NCI-H82 (cell line): ENCODE measurements at regions not wholly inside any gene's neighbourhood (a gene's known extent, or its start where the extent isn't known, plus 50 kb on each side); places are given as distances from the start of the nearest gene placed in this dataset.
A peak's percentile ranks its signal among the peaks of the same experiment; 100 is the strongest.

ENCODE experiments used
- DNase-seq: peaks from one replicate; lab custom pipeline; 2025; lab: John Stamatoyannopoulos, UW

DNA sequence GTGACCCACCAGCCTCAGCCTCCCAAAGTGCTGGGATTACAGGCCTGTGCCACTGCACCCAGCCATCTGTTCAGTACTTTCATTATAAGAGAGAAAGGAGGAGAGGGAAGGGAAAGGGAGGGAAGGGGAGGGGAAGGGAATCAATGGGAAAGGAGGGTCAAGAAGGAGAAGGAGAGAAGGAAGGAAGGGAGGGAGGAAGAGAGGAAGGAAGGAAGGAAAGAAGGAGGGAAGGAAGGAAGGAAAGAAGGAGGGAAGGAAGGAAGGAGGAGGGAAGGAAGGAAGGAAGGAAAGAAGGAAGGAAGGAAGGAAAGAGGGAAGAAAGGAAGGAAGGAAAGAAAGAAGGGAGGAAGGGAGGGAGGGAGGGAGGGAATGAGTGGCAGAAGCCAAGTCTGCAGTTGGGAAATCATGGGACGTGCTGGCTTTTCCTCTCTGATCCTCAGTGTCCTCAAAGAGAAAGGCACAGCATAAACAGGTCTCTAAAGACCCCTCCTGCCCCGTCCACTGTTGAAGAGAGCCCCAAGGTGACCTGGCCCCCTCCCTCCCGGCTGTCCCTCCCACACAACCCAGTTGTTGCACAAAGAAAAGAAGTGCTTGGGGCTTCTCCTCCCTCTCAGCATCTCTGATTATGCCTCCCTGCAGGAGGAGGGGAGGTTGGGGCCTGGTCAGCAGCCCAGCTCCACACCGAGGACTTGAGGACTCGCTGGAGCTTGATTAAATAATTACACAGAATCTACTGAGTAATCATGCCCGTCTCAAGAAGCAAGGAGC lies 69.1 kb upstream of the TOP1 start:
- no peak for DNase-seq

DNA sequence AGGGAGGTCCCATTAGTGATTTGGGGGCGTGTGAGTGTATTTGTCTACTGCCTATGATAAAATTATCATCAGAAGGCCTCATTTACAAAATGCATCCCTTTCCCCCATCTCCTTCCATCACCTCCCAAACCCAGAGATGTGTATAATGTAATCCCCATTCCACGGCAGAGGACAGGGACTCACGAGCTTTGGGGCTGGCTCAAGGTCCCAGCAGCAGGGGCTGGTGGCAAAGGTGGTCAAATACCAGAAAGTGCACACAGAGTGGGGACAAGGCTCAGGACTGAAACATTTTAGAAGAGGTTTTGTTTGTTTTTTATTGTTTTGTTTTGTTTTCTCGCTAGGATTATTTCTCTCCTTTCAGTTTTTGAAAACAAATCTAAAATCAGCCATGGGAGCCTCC lies 68.5 kb upstream of the TOP1 start:
- no peak for DNase-seq

DNA sequence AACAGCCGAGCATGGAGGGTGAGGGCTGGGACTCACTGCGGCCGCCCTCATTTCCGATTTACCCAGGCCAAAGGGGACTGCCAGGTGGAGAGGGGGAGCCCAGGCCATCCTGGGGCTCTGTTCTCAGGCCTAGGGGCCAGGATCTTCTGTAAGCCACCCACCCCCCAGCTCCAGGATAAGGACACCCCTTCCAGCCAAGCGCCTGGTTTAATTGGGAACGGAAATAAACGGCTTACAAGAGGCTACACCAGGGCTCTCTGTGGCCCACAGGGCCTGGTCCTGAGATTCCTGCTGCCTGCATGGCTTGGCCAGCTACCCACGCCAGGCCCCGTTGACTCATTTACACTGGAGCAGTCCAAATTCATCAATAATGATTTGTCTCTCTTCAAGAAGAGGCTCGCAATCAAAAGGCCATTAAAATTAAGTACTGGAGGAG lies 68.1 kb upstream of the TOP1 start:
- no peak for DNase-seq

DNA sequence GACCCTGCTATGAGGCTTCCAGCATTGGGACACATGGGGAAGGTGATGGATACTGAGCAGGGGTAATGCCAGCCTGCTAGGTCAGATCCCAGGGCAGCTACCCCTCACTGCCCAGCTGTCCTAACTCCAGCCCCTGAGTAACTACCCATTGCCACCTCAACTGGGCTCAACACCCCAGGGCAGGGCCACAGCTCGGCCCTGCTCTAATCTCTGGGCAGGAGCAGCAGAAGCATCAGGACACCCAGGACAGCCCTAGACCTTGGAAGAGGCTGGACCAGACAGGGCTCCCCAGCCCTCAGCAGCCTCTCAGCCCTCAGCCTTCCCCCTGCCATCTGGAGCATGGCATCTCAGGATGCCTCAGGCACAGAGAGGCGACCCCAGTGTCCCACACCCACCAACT lies 67.4 kb upstream of the TOP1 start:
- DNase-seq, result no peak

DNA sequence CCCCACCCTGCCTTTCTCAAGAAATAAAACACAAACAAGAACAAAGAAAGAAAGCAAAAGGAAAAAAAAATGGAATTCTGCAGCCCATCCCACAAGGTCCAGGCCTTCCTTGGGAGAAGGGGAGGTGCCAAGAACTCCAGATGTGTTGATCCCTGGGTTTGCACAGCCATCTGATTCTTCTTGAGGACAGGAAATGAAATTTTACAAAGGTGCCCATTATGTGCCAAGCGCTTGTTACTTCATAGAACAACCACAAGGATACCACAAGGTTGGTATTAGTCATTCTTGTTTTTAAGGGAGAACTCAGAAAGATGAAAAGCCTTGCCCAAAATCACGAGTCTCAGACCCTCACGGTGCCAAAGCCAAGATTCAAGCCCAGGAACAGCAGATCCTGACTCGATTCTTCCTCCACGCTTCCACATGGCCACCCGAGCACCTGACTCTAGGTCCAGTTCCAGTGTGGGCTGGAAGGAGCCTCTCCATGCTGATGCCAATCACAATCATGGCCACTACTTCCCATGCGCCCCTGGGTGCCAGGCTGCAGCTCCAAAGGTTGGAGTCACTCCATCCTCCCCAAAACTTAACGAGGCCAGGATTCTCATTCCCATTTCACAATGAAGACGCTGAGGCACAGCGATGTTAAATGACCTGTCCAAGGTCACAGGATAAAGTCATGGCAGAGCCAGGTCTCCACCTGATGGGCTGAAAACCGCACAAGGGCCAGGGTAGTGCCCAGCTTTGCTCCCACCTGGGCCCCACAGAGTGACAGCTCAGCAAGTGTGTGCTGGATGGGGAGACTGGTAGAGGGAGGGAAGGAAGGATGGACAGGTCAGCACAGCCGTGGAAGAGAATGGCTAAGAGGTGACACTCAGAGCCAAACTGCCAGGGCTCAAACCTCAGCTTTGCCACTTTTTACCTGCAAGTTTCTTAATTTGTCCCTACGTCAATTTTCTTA lies 66.7 kb upstream of the TOP1 start:
- no peak for DNase-seq

DNA sequence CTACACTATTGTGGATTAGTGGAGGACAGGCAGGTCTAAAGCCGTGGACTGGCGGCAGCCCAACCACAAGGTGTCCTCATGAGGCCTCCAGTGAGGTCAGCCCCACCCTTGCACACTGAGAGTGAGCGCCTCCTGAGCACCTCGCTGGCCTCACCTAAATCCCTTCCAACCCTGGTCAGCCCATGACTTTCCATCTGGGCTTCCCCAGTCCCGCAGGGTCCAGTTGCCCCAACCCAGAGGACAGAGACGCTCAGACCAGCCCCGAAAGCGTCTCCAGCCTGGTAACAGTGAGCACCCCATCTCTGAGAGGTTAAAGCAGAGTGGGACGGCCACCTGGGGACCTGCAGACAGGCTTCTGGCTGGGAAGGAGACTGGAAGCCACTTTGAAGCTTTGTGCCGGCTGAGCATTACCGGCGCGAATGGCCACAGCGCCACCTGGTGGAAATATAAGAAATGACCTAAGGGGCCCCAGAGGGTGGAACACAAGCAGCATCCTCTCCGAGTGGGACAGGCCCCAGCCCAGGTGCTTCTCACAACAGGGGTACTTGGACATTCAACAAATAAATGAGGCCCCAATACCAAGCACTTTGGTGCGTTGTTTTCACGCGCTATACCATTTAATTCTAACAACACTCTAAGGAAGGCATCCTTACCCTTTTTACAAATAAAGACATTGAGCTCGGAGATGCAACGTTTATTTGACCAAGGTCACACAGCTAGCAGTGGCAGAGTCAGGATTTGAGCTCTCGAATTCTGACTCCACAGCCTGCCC lies 65.7 kb upstream of the TOP1 start:
- peak; percentile 80 for DNase-seq

DNA sequence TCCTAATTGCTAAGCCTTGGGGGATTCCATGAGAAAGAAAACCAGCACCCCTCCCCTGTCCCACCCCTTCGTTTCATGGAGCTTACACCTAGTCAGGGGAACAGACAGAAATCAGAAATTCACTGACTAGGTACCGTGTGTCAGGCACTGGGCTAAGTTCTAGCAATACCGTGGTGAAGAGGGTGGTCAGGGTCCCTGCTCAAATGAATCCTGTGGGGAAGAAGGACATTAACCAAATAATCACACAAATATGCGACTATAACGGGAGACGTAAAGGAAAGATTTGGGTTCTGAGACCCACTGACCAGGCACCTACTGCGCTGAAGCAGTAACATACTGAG lies 65.1 kb upstream of the TOP1 start:
- DNase-seq, result no peak

DNA sequence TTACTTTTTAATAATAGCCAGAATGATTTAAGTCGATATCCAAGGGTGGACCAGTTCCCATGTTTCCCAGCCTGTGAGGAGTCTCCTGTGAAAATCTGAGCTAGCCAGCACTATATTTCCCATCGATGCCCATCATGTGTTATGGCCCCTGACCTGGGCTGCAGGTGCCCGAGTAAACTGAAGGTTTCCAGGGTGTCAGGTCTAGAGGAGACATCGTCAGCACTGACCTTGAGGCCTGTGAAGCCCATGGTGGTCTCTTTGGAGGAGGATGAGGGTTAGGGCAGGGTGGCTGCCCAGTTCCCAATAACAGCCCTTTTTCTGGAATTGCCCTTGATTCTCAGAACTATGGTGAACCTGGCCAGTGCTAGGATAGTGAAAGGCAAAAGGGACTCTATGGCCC lies 63.0 kb upstream of the TOP1 start:
- no peak for DNase-seq

DNA sequence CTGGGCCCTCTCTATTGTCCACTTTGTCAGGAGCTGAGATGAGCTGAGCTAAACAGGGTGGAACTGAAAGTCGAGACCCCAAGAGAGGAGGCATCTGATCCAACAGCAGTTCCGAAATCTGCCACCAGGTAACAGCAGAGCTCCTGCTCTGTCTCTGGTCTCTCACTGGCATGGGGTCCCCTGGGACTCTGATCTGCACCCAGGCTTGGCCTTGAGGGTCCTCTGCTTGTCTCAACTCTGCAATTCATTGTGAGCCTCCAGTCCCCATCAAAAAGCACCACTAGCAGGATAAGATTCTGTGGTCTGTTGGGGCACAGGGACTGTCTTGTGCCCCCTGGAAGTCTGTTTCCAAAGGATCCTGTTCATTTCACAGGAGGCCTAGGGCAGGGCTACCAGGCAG lies 62.5 kb upstream of the TOP1 start:
- DNase-seq, result peak; percentile 55

DNA sequence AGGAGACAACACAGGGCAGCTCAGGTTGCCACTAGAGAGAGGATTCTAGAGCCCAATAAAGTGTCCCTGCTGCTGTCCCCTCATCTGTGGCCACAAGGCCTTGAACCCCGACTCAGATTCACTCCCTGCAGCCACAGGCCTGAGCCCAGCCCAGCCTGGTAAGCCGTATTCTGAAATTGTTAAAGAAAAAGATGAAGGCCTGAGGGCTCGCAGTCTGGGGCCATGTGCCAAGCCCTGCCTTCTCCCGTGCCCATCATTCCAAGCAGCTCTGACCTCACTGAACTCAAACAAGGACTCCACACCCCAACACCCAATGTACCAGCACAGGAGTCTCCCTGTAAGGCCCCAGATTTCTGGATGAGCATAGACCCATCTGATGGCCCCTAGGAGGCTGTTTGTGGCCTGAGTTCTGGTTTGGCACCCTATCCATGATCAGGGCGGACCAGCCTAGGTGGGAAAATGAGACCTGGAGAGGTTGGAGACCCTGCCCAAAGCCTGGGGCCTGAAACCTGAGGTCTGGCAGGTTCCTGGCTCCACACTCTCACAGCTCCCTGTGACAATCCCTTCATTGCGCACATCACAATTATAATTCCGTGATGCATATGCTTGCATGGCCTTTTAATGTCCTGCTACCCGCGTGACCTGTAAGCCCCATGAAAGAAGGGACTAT lies 62.0 kb upstream of the TOP1 start:
- no peak for DNase-seq

DNA sequence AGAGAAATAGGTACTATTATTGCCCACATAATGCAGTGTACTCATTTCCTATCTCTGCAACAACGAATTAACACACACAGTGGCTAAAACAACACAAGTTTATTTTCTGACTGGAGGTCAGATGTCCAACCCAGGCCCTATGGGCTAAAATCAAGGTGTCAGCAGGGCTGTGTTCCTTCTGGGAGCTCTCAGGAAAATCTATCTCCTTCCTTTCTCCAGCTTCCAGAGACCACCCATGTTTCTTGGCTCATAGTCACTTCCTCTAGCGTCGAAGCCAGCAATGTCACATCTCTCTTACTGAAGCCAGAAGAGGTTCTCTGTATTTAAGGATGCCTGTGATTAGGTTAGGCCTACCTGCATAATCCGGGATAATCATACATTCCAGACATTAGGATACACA lies 60.9 kb upstream of the TOP1 start:
- DNase-seq, result no peak

DNA sequence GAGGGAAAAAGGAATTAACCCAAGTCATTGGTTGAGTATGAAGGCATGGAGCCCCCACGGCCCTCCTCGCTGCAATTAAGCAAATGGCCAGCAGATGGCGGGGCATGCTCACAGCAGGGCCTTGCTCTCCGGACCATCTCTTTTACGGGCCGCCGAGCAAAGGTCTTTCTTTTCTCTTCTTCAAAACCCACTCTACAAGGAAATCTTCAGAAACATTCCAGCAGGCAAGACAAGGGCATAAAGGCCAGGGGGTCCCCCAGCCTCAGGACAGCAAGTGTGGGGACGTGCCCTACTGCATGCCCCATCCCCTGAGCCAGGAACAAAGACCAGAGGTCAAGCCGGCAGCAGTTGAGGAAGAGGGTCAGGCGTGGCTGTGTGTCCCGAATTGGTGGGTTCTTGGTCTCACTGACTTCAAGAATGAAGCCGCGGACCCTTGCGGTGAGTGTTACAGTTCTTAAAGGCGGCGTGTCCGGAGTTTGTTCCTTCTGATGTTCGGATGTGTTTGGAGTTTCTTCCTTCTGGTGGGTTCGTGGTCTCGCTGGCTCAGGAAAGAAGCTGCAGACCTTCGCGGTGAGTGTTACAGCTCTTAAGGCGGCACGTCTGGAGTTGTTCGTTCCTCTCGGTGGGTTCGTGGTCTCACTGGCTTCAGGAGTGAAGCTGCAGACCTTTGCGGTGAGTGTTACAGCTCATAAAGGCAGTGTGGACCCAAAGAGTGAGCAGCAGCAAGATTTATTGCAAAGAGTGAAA lies 59.6 kb upstream of the TOP1 start:
- peak; percentile 86 for DNase-seq

DNA sequence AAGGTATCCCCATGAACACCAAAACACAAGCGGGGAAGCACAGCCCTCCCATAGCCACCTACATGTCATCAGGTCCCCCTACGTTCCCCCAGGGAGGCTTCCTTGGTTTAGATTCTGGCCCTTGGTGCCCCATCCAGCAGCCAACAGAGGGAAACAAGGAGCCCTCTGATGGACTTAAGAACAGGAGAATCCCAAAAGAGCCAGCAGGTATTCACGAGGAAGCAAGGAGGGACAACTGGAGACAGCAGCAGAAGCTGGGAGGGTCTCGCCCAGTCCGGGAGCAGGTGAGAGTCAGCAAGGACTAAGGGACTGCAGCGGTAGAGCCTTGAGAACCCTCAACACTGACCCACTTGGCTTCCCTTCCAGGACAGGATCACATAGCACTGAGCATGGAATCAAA lies 58.4 kb upstream of the TOP1 start:
- peak; percentile 11 for DNase-seq

DNA sequence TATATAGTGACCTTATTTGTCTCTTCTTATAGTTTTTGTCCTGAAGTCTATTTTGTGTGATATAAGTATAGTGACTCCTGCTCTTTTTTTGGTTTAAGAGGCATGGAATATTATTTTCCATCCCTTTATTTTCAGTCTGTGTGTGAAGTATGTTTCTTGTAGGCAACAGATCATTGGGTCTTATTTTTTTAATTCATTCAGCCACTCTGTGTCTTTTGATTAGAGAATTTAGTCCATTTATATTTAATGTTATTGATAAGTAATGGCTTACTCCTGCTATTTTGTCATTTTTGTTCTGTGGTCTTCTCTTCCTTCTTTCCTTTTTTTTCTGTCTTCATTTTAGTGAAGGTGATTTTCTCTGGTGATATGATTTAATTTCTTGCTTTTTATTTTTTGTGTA lies 51.4 kb upstream of the TOP1 start:
- DNase-seq, result no peak

DNA sequence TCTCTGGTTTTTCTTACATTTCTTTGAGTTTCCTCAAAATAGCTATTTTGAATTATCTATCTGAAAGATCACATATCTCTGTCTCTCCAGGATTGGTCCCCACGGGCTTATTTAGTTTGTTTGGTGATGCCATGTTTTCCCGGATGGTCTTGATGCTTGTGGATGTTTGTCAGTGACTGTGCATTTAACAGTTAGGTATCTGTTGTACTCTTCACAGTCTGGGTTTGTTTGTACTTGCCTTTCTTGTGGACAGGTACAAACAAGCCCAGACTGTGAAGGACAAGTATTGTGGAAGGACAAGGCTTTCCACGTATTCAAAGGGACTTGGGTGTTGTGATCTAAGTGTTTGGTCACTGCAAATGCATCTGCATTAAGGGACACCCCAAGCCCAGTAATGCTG lies 49.9 kb upstream of the TOP1 start:
- no peak for DNase-seq
